IPS-20b (cell line): ENCODE measurements at regions not wholly inside any gene's neighbourhood (a gene's known extent, or its start where the extent isn't known, plus 50 kb on each side); places are given as distances from the start of the nearest gene placed in this dataset.

Experiments
- H3K27ac ChIP-seq: one replicate; pipeline ENCODE4 v1.5.1; 2013; ENCODE audit warnings: low read length
- H3K27me3 ChIP-seq: 2 replicates; pipeline ENCODE4 v1.6.1; 2013; ENCODE audit warnings: mild to moderate bottlenecking, low read length, inconsistent platforms; ENCODE audit not compliant: insufficient read depth
- H3K36me3 ChIP-seq: 2 replicates; pipeline ENCODE4 v1.6.1; 2013; ENCODE audit warnings: low read depth, mild to moderate bottlenecking, inconsistent platforms, low read length, moderate library complexity; ENCODE audit not compliant: insufficient read depth
- H3K4me1 ChIP-seq: 2 replicates; pipeline ENCODE4 v1.6.1; 2013; ENCODE audit warnings: mild to moderate bottlenecking, control low read depth, inconsistent platforms, low read length, moderate library complexity; ENCODE audit not compliant: insufficient read depth
- H3K4me3 ChIP-seq: 2 replicates; pipeline ENCODE4 v1.5.1; 2013; ENCODE audit warnings: mild to moderate bottlenecking, low read length, inconsistent platforms
- H3K9ac ChIP-seq: 2 replicates; pipeline ENCODE4 v1.6.1; 2013; ENCODE audit warnings: low read depth, mild to moderate bottlenecking, inconsistent platforms, low read length, moderate library complexity
- H3K9me3 ChIP-seq: 2 replicates; pipeline ENCODE4 v1.6.1; 2013; ENCODE audit warnings: mild to moderate bottlenecking, low read depth, low read length, inconsistent platforms; ENCODE audit not compliant: insufficient read depth

DNA sequence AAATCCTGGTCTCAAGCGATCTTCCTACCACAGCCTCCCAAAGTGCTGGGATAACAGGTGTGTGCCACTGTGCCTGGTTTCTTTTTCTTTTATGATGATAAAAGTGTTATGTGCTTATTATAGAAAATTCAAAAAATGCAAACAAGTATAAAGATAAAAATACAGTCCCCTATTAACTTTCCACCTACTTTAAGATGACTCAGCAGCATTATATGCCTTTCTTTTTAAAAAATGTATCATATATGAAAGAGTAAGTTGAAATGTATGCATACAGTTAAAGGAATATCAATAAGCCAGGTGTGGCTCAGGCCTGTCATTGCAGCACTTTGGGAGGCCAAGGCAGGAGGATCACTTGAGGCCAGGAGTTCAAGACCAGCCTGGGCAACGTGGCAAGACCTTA lies 216.9 kb upstream of the GALNT17 start:
- Histone ChIP-seq H3K27ac (no peak overlapping the region), H3K4me3 (no peak overlapping the region), H3K4me1 (peaks cover 4% of the 10 kb centered on the region; the same call in 1 of the 2 replicates), H3K9ac (no peak overlapping the region), H3K9me3 (no peaks in the 10 kb centered on the region), H3K36me3 (no peaks in the 10 kb centered on the region), H3K27me3 (no peaks in the 10 kb centered on the region)

DNA sequence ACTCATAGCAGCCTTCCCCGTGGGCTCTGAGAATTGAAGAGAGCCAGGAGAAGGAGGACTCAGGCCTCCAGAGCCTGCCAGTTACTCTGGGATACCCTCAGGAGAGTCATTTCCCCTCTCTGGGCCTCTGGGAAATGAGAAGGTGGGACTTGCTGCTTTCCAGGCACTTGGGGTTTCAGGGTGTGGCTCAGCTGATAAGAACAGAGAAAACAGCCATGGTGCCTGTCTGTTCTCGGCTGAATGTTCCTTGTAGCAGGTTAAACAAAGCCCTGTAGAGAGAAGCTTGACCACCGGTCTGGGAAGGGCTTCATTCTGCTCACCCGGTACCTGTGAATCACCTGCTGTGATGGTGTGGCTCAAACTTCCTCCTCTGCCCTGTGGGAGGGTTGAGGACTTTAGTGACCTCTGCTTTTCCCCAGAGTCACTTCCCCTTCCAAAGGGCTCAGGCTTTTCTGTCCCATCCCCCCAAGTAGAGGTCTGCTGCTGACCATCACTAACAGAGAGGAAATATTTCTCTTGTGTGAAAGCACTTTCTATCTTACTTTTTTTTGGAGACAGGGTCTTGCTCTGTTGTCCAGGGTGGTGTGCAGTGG lies 212.4 kb upstream of the GALNT17 start:
- no peak overlapping the region for H3K4me3 ChIP-seq
- H3K27ac ChIP-seq = no peak overlapping the region
- H3K9me3 ChIP-seq = no peaks in the 10 kb centered on the region
- no peaks in the 10 kb centered on the region for H3K27me3 ChIP-seq
- H3K36me3 ChIP-seq = no peaks in the 10 kb centered on the region
- H3K4me1 ChIP-seq = peaks cover 4% of the 10 kb centered on the region; the same call in 1 of the 2 replicates
- no peak overlapping the region for H3K9ac ChIP-seq

DNA sequence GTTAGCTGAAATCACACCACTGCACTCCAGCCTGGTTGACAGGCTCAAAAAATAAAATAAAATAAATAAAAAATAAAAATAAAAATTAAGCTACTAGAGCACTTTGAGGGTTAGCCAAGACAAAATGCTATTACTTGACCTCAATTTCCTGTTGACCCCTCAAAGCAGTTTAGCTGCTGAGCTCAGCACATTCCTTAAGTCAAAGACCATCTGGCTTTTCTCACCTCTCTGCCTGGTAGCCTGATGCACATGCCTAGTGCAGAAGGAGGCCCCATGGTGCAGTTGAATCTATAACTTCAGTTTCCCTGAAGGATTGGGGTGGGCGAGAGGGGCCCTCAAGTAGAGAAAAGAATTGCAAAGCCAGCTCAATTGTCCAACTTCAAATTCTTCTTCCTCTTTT lies 211.1 kb upstream of the GALNT17 start:
- no peak overlapping the region for H3K9ac ChIP-seq
- no peaks in the 10 kb centered on the region for H3K36me3 ChIP-seq
- H3K4me3 ChIP-seq = no peak overlapping the region
- no peak overlapping the region for H3K27ac ChIP-seq
- no peaks in the 10 kb centered on the region for H3K27me3 ChIP-seq
- H3K9me3 ChIP-seq = no peaks in the 10 kb centered on the region
- peaks cover 4% of the 10 kb centered on the region; the same call in 1 of the 2 replicates for H3K4me1 ChIP-seq

DNA sequence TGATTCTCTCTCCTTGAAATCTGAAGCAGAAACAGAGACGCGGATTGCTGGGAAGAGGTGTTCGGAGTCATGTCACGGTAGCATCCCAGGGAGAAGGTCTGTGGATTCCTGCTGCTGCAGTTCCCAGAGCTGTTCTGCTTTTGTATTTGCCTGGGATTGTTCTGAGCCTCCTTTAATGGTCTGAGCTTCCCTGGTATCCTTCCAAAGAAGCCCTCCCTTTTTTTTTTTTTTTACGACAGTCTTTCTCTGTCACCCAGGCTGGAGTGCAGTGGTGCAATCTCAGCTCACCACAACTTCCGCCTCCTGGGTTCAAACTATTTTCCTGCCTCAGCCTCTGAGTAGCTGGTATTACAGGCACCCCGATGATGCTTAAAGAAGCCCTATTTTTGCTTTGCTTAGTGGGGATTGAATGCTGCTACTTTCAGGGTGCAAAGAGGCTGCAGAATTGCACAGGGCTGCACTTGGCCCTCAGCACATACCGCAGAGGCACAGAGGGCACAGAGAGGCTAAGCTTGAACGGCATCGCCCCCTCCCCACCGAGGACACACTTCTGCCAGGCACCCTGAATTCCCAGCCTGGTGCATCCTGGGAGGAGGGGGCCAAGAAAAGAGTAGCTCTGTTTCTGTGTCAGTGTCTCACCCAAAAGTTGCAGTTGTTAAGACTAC lies 208.6 kb upstream of the GALNT17 start:
- H3K36me3 ChIP-seq = no peaks in the 10 kb centered on the region
- no peaks in the 10 kb centered on the region for H3K27me3 ChIP-seq
- H3K4me3 ChIP-seq = no peak overlapping the region
- peaks cover 4% of the 10 kb centered on the region; the same call in 1 of the 2 replicates for H3K4me1 ChIP-seq
- no peak overlapping the region for H3K27ac ChIP-seq
- H3K9ac ChIP-seq = no peak overlapping the region
- no peaks in the 10 kb centered on the region for H3K9me3 ChIP-seq

DNA sequence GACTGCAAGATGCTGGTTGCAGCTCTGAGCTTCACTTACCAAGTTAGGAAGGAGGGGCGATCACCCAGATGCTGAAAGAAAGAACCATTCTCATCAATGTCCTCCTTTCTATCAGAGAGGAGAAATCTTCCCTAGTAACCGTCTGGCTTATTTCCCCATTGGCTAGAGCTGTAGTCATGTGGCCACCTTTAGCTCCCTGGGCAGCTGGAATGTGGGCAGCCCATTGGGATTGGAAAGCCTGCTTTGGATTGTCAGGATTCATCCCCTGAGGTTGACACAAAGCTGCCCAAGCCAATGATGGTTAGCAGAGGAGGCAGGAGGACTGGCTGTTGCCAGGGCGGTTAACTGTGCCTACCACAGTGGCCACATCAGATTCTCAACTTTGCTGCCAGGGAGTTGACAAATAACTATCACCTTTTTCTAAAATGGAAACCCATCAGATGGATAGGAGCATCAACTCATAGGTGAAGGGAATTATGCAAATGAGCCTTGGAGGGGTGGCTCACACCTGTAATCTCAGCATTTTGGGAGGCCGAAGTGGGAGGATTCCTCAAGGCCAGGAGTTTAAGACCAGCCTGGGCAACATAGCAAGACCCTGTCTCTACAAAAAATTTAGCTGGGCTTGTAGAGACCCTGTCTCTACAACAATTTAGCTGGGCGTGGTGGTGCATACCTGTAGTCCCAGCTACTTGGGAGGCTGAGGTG lies 206.4 kb upstream of the GALNT17 start:
- Histone ChIP-seq H3K27me3 (no peaks in the 10 kb centered on the region), H3K4me1 (no peaks in the 10 kb centered on the region), H3K27ac (no peak overlapping the region), H3K9me3 (no peaks in the 10 kb centered on the region), H3K9ac (no peak overlapping the region), H3K36me3 (no peaks in the 10 kb centered on the region), H3K4me3 (no peak overlapping the region)

DNA sequence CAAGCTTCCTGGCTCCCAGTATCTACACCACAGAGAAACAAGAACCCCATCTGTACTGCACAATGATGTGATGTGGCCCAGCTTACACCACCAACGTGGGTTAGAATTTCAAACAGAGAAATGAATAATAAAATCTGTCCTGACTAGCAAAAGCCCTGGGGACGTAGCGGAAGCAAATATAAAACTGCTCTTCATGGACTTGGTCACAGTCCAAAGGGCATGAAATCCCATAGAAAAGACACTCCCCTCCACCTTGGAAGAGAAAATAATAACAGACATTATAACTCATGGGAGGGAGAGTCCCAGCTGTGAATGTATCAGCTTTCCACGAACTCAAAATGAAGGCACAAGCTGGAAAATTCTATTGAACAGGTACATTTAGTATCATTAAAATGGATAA lies 205.3 kb upstream of the GALNT17 start:
- H3K27me3 ChIP-seq = no peaks in the 10 kb centered on the region
- no peak overlapping the region for H3K4me3 ChIP-seq
- H3K4me1 ChIP-seq = no peaks in the 10 kb centered on the region

DNA sequence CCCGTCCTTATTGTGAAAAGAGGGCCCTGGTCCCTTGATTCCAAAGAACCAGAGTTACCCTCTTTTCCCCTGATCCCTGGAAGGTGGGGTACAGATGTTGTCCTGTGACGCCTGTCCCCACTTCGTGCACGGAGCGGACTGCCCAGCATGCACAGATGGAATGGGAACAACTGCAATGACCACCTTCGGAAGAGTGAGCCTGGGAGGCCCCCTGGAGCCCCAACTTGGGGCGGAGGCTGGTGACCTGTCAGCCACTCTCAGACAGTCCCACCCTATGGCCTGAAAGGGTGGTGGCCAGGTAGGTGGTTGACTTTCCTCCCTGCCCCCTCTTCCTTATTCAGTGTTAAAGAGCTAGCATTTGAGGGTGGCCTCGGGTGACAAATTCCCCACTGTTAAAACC lies 196.6 kb upstream of the GALNT17 start:
- Histone ChIP-seq H3K27ac (no peak overlapping the region), H3K9ac (no peak overlapping the region), H3K36me3 (no peaks in the 10 kb centered on the region), H3K4me1 (no peaks in the 10 kb centered on the region), H3K9me3 (no peaks in the 10 kb centered on the region), H3K4me3 (no peak overlapping the region), H3K27me3 (no peaks in the 10 kb centered on the region)

More for the DNA sequence above, 205.3 kb upstream of the GALNT17 start:
- no peaks in the 10 kb centered on the region for H3K9me3 ChIP-seq
- no peak overlapping the region for H3K27ac ChIP-seq
- H3K9ac ChIP-seq = no peak overlapping the region
- no peaks in the 10 kb centered on the region for H3K36me3 ChIP-seq

DNA sequence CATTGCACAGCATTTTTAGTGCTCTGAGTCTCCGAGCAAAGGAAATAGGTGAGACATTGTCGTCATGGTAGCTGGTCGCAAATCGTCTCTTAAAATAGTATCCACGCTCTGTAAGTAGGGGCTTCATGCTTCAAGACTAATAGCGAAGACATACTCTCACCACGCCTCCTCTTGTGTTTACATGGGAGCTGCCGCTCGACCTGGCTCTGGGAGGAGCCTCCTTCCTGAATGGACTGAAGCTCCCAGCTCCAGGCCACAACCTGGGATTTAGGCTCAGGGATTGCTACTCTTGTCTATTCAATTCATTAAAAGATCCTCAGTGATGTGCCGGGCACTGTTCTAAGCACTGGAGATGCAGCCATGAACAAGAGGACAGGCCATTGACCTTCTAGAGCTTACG lies 196.1 kb upstream of the GALNT17 start:
- Histone ChIP-seq H3K9ac (no peak overlapping the region), H3K27me3 (no peaks in the 10 kb centered on the region), H3K27ac (no peak overlapping the region), H3K4me3 (no peak overlapping the region), H3K4me1 (no peaks in the 10 kb centered on the region), H3K9me3 (no peaks in the 10 kb centered on the region), H3K36me3 (no peaks in the 10 kb centered on the region)

DNA sequence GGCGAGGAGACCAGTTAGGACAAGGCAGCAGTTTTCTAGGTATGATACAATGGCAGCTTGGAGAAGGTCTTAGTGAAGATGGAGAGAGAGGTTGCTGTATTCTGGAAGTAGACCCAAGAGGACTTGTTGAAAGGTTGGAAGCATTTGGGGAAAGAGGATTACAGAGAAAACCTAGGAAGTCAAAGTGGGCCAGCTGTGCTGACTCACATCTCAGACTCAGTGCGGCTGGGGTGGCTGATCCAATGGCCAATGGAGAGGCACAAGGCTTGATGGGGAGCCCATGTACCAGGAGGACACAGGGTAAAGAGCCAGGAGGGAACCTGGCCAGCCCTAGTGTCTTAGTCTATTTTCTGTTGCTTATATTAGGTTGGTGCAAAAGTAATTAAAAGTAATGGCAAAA lies 194.5 kb upstream of the GALNT17 start:
- Histone ChIP-seq H3K4me3 (no peak overlapping the region), H3K4me1 (no peaks in the 10 kb centered on the region), H3K9ac (no peak overlapping the region), H3K27ac (no peak overlapping the region), H3K36me3 (no peaks in the 10 kb centered on the region), H3K27me3 (no peaks in the 10 kb centered on the region), H3K9me3 (no peaks in the 10 kb centered on the region)

DNA sequence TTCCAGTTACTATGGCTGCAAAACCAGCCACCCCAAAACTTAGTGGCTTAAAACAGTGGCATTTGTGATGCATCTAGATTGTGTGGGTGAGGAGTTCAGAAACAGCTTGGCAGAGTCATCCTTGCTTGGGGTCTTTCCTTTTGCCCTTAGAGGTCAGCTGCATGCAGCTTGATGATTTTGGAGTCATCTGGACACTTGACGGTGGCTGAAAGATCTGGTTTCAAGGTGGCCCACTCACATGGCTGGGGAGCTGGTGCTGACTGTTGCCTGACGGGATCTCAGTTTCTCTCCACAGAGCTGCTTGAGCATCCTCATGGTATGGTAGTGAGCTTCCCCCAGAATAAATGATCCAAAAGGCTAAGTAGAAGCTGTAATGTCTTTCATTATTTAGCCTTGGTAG lies 191.3 kb upstream of the GALNT17 start:
- H3K9ac ChIP-seq = no peak overlapping the region
- H3K27ac ChIP-seq = no peak overlapping the region
- H3K27me3 ChIP-seq = no peaks in the 10 kb centered on the region

DNA sequence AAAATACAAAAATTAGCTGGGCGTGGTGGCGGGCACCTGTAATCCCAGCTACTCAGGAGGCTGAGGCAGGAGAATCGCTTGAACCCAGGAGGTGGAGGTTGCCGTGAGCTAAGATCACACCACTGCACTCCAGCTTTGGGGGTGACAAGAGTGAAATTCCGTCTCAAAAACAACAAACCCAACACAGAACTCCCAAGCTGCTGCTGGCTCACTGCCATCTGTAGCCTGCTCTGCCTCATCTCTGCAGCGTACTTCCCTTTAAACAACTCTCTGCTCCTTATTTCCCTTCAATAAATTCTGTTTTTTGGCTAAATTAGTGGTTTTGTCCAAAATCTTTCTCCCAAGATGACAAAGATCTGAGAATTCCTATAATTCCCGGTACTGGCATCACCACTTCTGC lies 189.2 kb upstream of the GALNT17 start:
- Histone ChIP-seq H3K9ac (no peak overlapping the region), H3K27ac (no peak overlapping the region), H3K27me3 (no peaks in the 10 kb centered on the region), H3K36me3 (no peaks in the 10 kb centered on the region), H3K9me3 (peaks cover under 1% of the 10 kb centered on the region), H3K4me1 (no peaks in the 10 kb centered on the region), H3K4me3 (no peak overlapping the region)

More for the DNA sequence above, 191.3 kb upstream of the GALNT17 start:
- Histone ChIP-seq H3K9me3 (no peaks in the 10 kb centered on the region), H3K4me3 (no peak overlapping the region), H3K36me3 (no peaks in the 10 kb centered on the region), H3K4me1 (no peaks in the 10 kb centered on the region)

DNA sequence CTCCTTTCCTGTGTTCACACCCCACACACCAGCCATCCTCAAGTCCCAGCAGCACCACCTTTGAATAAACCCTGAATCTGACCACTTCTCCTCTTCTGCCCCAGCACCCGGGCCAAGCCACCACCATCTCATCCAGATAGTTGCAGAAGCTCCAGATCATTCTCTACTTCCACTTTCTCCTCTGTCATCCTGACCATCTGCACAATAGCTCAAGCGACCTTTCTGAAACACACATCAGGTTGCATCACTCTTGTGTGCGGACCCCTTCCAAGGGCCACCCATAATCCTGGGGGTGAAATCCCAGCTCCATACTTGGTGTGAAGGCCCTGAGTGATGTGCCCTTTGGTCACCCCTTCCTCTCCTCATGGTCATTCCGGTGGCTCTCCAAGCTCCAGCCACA lies 187.4 kb upstream of the GALNT17 start:
- no peak overlapping the region for H3K4me3 ChIP-seq
- H3K9ac ChIP-seq = no peak overlapping the region
- no peaks in the 10 kb centered on the region for H3K27me3 ChIP-seq
- no peaks in the 10 kb centered on the region for H3K36me3 ChIP-seq
- no peaks in the 10 kb centered on the region for H3K4me1 ChIP-seq
- peaks cover 4% of the 10 kb centered on the region for H3K9me3 ChIP-seq
- no peak overlapping the region for H3K27ac ChIP-seq
